ENCODE measurements at regions not wholly inside any gene's neighbourhood (a gene's known extent, or its start where the extent isn't known, plus 50 kb on each side); places are given as distances from the start of the nearest gene placed in this dataset.

DNA sequence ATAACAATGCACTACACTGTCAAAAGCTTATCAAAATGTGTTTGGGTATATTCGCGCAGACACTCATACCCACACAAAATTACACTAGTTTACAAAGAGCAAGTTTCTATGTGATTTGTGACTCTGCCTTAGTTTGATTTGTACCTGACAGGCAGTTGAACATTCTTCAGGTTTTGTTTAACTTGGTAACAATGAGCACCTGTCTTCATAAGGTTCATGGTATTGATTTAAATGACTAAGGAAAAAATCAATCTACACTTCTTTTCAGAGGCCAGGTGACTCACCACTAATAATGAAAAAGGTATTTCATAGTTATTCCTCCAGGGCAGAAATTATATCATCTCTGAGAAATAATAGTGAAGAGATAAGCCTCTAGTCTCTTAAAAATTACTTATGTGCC is 1114.6 kb upstream of the AGA start:
- no peak for DNase-seq (ENCODE audit: low read depth)

DNA sequence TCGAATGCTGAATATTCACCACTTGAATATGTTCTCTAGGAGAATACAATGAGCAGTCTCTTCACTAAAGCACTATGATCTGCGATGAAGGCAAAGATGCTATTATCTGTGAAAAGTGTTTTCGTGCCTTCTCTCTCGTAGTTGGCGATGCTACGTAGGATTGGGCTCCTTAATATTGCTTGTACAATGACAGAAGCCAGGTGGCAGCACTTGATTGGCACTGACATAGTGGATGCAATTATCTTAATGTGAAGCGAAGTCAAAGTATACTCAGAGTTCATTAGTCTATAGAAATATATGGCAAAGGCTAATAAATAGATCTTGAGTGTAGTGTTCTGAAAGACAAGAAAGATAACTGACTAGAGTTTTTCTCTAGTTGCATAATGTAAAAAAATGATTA is 1135.7 kb upstream of the AGA start:
- DNase-seq (ENCODE audit: low read depth): no peak

DNA sequence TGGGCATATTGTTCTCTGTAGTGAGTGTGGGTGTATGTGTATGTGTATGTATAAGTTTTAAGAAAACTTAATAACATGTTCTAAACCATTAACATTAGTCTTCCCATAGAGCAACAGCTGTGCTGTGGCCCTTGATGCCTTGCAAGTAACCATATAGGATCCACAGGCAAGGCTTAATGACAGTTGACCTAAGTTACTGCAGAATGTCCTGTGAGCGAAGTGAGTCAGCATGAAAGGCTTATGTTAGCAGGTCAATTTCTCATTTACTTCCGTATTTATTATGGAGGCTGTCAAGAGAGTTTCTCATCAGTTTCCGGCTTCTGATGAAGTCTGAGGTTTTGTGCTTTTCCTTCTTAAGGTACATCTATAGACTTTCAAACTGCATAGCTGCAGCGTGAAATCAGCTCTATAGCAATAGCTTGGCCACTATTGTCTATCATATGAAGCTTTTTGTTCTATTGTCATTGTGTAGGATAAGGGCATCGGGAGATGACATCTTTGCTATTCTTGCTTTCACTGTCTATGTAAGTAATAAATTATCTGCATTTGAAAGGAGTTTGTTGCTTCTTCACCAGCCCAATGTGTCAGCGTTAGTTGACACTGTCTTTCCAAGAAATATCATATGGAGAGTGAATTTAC is 1153.4 kb upstream of the AGA start:
- no peak for DNase-seq (ENCODE audit: low read depth)

DNA sequence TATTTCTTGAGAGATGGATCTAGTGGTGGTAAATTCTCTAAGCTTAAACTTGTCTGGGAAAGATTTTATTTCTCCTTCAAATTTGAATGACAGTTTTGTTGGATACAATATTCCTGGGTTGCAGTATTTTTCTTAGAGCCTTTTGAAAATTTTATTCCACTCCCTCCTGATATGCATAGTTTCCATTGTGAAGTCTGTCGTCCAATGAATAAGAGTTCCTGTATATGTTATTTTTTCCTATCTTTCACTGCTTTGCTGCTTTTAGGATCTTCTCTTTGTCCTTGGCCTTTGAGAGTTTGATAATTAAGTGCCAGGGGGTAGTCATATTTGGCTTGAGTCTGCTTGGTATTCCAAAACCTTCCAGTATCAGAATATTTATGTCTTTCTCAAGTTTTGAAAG is 1156.4 kb upstream of the AGA start:
- no peak for DNase-seq (ENCODE audit: low read depth)

DNA sequence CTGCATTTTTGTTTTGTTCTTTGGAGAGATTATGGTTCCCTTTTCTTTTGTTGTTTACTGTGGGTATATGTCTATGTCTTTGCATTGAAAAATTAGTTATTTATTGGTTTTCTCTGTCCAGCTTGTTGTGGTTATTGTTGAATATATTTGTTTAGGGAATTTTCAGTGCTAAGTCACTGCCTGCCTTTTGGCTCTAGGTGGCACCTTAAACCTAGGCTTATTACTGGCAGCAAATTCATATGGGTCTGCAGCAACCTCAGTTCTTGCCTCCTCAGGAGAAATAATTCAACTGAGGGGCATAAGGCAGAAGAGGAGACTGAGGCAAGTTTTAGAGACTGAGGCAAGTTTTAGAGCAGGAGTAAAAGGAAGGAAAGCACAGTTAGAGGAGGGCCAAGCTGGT is 1157.3 kb upstream of the AGA start:
- no peak for DNase-seq (ENCODE audit: low read depth)

DNA sequence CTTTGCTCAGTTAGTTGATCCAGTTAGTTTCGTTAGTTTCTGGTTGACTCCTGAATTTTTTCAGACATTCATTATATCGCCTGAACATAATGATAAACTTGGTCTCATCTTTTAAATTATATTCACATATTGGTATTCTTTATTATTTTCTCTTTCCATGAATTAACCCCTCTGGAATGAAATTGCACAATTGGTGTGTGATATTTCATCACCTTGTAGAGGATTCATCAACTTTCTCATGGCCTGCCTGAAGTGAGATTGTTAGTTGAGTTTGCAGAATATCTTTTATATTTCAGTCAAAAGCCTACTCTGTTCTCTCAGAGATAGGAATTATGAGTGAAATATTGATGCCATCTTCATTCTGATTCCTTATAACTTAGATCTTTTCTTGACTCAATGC is 1160.6 kb upstream of the AGA start:
- no peak for DNase-seq (ENCODE audit: low read depth)

DNA sequence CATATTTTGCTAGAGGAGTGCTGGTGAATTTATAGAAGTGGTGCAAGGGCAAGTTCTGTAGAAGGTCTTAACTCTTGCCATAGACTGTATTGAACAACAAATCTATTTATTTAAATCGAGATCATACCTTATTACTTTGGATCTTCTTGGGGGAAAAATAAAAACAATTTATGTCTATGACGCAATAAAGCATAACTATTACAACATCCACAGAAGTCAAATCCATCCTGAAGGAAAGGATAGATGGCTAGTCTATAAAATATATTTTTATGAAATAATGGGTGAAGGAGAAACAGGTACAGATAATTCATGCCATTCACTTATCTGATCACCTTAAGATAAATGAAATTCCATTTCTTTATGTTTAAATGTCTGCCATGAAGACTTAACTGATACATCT is 1168.8 kb upstream of the AGA start:
- no peak for DNase-seq (ENCODE audit: low read depth)

DNA sequence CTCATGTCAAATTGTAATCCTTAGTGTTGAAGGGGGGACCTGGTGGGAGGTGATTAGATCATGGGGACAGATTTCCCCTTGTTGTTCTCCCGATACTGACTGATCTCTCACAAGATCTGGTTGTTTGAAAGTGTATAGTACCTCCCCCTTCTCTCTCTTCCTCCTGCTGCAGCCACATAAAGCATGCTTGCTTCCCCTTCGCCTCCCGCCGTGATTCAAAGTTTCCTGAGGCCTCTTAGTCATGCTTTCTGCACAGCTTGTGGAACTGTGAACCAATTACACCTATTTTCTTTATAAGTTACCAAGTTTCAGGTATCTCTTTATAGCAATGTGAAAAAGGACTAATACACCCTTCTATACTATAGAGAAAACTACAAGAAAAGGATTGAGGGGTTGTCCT is 1170.5 kb upstream of the AGA start:
- DNase-seq (ENCODE audit: low read depth): no peak

DNA sequence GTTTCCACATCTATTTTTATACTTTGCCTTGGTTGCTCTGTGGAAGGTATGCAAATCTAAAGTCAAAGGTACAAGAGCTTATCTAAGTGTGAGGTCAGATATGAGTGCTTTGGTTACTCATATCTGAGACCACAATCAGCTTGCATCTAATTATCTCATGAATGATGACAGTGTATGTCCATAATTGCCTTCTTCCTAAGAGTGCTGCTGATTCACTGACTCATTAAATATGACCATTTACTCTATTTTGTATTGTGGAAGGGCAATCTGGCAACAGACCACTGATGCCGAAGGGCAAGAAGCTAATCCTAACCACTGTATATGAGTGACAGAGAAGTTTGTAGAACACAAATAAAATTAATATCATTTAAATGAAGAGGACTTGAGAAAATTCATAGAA is 1190.2 kb upstream of the AGA start:
- peak; percentile 45 for DNase-seq (ENCODE audit: low read depth)

DNA sequence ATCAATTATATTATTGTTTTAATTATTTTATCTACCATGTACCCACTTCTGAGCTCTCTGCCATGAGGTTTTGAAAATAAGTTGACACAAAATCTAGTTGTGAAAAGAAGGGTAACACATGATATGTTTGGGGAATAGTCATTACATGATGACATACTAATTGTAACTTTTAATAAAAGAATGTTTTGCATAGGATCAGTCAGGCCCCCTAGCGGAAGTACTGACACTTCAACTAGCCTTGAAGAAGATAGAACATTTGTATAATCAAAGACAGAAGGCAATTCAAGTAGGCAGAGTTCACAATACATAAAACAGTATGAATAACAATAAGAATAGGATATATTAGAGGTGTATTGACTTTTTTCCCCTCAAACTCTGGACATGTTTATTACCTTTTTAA is 1191.0 kb upstream of the AGA start:
- no peak for DNase-seq (ENCODE audit: low read depth)

DNA sequence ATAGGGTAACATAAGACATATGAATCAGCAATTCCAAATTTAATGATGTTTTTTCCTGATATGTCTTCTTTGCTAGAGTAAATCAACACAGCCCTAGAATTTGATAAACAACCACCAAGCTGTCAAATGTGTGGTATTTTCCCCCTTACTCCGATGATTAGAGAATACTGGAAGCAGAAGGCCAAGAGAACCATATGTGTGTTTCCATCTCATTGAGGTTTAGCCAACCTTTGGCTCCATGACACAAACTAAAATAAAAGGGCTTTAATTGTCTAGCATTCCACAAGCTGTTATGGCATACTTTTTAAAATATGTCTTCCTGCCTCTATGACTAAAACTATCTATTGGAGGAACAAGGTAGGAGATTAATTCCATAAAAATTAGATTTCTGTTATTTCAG is 1222.4 kb upstream of the AGA start:
- DNase-seq (ENCODE audit: low read depth): no peak

DNA sequence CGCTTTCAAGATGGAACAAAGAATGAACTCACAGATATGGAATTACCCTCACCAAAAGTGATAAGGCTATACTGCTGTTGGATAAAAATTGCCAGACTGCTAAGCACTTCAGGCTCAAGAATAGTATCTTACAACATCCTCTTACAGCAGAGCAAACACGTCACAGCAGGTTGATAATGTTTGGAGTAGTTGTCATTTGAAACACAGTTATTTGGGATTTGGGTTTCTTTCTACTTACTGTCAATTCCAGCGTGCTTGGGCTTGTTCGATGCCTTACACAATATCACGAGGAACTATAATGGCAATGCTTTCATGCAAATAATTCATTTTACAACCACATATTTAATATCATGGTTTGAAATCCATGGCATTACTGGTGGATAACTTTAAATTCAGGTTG is 1223.7 kb upstream of the AGA start:
- DNase-seq (ENCODE audit: low read depth): no peak

DNA sequence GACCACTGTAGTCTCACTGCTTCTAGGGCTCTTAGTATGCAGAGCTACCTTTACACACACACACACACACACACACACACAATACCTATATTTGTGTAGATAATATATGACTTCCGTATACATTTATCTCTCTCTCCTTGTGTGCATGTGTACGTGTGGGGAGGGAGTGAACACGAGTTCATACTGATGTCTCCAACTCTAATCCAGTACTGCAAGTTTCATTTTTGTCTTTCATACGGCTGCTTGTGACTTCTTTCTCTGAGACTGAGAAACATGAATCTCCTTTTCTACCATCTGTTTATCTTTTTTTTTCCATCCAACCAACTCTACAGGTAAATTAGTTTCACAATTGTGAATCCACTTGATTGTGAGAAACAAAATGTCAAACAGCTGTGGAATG is 1229.5 kb upstream of the AGA start:
- no peak for DNase-seq (ENCODE audit: low read depth)

DNA sequence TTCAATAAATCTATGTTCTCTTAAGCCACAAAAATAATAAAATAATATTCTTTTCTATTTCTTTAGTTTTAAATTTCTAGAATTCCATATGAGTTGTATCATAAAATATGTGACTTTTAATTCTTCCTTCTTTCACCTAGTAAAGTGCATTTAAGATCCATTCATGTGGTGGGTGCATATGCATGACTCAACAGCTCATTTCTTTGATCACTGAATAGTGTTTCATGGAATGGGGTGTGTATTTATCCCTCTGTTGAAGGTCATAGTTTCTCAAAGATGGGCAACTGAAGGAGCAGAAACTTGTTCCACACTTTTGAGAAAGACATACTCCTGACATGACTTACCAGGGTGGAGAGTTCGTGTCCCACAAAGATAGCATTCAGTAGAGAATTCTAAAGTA is 1230.3 kb upstream of the AGA start:
- DNase-seq (ENCODE audit: low read depth): no peak

DNA sequence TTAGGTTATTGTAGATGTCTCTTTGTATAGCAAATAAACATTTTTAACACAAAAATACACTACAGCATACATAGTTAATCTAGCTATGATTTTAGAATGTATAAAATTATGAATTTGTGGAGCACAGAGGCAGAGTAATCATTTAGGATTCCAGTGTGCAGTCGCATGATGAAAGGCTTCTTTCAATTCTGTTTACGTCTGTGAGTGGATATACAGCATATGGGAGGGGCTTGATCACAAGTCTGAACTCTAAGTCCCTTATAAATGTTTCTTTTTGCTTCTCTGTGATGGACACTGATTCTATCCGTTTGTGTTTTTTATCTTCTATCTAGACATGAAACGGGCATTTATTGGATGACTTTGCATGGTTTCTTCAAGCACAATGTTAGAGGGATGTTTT is 1239.6 kb upstream of the AGA start:
- DNase-seq (ENCODE audit: low read depth): no peak

DNA sequence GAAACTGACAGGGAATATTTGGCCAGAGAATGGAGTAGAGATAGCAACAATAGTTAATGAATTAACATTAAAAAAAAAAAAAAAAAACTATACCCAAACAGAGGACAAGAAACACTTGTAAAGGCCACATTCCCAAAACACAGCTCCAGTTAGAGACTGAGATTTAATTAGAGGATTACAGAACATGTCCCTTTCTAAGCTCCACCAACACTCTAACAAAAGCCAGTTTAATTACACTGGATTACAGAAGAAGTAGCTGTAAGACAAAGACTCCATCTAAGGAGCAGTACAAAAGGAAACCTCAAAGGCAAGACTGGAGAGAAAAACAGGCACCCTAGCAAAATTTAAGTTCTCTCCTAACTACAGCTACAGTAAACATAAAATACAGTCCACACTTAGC is 1247.7 kb upstream of the AGA start:
- DNase-seq (ENCODE audit: low read depth): no peak

DNA sequence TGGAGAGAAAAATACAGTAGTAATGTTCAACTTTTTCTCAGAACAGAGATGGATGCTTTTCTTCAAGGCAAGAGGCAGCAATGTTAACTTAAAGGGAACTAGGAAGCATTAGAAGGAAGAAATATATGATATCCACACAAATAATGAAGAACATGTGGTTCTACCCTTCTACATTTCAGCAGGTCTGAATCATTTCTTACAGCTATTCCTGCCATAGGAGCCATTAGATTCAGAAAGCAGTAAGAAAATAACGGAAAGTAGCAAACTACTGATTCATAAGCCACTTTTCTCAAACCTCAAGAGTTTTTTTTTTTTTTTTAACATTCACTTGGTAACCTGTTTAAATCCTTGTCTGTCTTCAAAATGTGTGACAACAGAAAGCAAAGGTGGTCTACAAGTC is 1251.6 kb upstream of the AGA start:
- DNase-seq (ENCODE audit: low read depth): no peak

DNA sequence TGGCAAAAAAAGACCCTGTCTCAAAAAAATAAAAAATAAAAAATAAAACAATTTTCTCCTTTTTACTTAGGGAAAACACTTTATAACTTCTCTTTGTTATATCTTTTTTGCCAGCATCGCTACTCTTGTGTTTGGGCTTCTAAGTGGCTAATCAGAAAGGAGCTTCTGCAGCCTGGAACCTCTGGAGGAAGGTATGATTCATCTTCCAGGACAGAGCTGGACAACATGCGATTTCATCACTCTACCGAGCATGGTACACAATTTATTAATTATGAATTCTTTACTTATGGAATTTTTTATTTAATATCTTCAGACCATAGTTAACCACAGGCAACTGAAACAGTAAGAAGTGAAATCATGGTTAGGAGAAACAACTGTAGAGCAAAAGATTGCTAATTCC is 1254.3 kb upstream of the AGA start:
- no peak for DNase-seq (ENCODE audit: low read depth)

DNA sequence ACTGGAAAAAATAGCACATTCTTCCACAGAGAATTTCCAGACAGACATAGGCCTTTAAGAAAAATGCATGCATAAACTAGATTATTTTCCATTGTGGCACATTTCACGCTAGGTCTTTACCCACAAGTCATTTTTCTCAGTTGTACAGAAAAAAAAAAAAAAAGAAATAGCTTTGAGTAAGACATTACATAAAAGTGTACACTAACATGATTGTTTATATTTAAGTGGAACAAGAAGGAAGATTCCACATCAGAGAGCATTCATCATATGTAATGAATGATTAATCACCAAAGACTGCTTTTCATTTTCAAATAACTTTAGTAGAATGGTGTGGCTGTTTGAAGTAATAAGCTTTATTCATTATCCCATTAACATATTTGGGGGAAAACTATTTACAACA is 1270.2 kb upstream of the AGA start:
- peak; percentile 9 for DNase-seq (ENCODE audit: low read depth)

DNA sequence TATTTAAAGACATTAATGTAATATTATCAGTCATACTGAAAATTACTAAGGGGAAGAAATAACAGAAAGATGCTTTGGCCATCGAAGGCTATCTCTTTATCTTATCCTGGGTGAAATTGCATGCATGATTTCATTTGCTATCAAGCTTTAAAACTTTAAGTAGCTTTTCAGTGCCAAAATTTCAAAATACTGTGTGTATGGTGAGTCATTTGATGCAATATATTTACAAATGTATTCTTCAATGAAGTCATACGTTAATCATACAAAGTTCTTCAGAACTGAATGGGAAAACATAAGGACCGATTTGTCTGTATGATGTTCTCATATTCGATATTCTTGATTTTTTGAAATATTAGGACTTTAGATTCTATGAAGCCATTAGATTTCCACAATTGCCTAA is 1295.8 kb upstream of the AGA start:
- DNase-seq (ENCODE audit: low read depth): no peak

DNA sequence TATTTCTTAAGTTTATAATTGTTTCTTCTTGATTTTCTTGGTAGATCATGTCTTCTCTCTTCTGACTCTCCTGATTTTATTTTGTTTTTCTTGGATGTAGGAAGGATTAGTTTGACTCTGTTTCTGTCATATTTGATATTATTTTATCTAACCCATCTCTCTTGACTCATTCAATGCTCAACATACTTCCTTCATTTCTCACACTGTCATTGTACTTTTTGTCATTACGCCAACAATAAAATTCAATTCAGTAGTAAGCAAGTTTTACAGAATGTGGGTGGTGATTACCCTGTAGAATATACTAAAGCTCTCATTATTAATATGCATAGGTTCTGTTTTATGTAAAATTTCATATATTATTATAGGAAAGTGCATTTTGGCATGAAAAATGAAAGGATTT is 1303.0 kb upstream of the AGA start:
- no peak for DNase-seq (ENCODE audit: low read depth)

DNA sequence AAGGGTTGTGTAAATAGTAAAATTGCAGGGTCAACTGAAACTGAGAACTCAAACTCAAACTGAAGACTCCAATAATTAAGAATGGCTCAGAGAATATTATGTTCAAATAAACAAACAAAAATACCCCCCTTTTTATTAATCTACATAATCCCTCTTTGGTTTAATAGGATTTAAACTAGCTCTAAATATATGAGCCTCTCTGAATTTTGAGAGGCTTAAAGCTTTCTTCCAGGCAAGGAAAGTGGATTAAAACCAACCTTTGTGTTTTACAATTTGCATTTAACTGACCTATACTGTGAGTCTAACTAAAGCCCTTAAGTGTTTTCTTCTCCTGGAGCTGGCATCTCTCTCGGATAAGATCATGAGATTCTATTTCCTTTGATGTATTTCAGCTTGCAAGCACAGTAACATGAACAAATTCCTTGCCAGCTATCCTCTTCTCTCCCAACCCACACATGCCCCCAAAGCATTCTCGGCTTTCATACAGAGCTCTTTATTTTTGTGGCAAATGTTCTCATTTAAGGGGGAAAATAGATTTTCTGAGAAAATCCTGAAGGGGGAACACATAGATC is 1310.8 kb upstream of the AGA start:
- no peak for DNase-seq (ENCODE audit: low read depth)

DNA sequence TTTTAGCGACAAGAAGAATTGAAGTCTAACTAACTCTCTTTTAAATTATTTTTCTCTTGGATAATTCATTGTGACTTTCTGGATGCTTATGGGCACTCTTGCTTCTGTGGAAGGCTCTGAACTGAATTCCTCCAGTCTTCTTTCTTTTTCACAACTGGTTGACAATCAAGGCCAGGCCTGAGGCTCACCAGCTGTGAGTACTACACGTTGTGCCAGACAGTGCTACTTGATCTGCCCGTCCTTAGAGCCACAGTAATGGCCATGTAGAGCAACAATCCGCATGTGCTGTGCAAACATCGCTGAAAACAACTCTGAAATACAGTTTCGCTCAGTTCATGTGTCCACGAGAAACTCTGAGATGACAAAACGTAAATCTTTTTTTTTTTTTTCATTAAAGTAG is 1336.3 kb upstream of the AGA start:
- no peak for DNase-seq (ENCODE audit: low read depth)

DNA sequence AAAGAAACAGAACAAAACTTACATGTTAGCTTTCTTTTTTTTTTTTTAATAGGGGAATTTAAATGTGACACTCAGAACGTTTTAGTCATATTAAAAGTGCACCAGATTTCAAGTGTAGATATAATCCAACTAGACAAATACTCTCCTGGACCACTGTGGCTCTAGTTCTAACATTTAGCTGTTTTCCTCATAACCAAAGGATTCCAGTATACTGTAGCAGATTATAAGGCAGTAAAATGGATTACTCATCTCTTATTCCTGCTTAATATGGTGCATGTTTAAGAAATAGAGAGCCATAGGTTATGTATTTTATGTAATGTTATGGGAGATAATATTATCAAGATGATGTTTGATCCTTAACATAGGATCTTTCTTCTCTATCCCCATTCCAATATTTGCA is 1339.5 kb upstream of the AGA start:
- DNase-seq (ENCODE audit: low read depth): no peak

DNA sequence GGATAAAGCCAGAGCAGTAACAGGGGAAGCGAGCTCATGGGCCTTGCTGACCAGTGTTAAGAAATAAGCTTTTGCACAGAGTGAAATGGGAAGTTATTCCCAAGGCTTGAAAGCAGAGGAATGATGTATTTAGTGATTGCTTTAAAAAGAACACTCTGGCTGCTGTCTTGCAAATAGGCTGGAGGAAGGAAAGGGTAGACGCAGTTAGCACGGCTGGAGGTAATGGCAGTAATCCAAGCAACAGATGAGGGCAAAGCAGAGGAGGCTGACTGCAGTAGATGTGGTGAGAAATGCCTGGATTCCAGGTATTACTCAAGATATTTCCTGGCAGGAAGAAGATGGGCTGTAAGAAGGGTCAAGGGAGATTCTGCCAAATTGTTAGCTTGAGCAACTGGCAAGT is 1342.3 kb upstream of the AGA start:
- DNase-seq (ENCODE audit: low read depth): no peak

All from RPMI7951 (cell line).